ENCODE measurements at regions not wholly inside any gene's neighbourhood (a gene's known extent, or its start where the extent isn't known, plus 50 kb on each side); places are given as distances from the start of the nearest gene placed in this dataset.

DNA sequence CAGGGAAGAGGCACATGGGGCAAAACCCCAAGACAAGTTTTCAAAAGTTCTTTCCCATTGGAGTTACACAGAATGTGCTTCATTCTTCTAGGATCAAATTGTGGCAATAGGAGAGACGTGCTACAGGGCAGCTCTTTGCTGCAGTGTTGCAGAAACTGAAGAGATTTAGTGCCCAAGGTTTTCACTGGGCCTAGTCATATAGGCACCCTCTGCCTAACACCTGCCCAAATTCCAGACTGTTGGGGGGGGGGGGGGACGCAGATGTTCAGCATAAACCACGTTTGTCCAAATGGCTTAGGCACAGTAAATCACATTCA lies 346.8 kb upstream of the ZNF717 start:
- H4K20me1 ChIP-seq (ENCODE audit: insufficient read depth, low read length), result no peaks in the 10 kb centered on the region
- TF ChIP-seq, protein P1, sequence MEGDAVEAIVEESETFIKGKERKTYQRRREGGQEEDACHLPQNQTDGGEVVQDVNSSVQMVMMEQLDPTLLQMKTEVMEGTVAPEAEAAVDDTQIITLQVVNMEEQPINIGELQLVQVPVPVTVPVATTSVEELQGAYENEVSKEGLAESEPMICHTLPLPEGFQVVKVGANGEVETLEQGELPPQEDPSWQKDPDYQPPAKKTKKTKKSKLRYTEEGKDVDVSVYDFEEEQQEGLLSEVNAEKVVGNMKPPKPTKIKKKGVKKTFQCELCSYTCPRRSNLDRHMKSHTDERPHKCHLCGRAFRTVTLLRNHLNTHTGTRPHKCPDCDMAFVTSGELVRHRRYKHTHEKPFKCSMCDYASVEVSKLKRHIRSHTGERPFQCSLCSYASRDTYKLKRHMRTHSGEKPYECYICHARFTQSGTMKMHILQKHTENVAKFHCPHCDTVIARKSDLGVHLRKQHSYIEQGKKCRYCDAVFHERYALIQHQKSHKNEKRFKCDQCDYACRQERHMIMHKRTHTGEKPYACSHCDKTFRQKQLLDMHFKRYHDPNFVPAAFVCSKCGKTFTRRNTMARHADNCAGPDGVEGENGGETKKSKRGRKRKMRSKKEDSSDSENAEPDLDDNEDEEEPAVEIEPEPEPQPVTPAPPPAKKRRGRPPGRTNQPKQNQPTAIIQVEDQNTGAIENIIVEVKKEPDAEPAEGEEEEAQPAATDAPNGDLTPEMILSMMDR (IDR thresholded peaks at IDR 0.05; ENCODE audit: borderline replicate concordance, extremely low read depth, low read length, poor library complexity, severe bottlenecking), result no peak
- no peak for TF ChIP-seq EZH2 (IDR thresholded peaks at IDR 0.05; ENCODE audit: borderline replicate concordance, low read depth, low read length, severe bottlenecking)
- H3K27ac ChIP-seq (ENCODE audit: low read length), result no peak overlapping the region
- no peak overlapping the region for H2AFZ ChIP-seq (ENCODE audit: low read depth, low read length)
- H3K79me2 ChIP-seq (ENCODE audit: insufficient read depth, low read length), result no peaks in the 10 kb centered on the region
- no peaks in the 10 kb centered on the region for H3K9me3 ChIP-seq (ENCODE audit: insufficient read depth, low read length, severe bottlenecking)
- H3K4me1 ChIP-seq (ENCODE audit: insufficient read depth, low read length), result no peaks in the 10 kb centered on the region
- no peaks in the 10 kb centered on the region for H3K36me3 ChIP-seq (ENCODE audit: insufficient read depth, low read length)
- no peak overlapping the region for H3K4me2 ChIP-seq (ENCODE audit: insufficient read depth, low read length)
- no peak for DNase-seq
- H3K9ac ChIP-seq (ENCODE audit: low read depth, low read length), result no peak overlapping the region
- no peak overlapping the region for H3K4me3 ChIP-seq (ENCODE audit: low read depth in 1 of 2, low read length in 2 of 2)
- no peaks in the 10 kb centered on the region for H3K27me3 ChIP-seq (ENCODE audit: insufficient read depth, low read length, poor library complexity)
- no peak for ATAC-seq (ENCODE audit: insufficient read depth, low read depth)

DNA sequence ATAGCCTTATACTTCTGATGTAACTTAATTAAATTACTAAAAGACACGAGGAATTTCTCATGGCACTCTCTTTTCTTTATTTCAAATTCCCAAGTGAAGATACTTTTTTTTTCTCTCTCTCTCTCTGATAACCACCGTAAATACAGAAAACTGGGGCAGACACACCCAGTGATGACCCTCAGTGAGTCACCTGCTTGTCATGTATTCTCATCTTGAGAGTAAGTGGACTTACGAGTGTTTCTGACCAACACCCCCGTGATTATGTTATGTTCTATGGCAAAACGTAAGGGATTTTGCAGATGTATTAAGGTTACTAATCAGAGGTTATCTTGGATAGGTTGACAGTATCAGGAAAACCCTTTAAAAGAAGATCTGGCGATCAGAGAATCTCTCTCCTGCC lies 348.8 kb upstream of the ZNF717 start:
- no peaks in the 10 kb centered on the region for H3K79me2 ChIP-seq (ENCODE audit: insufficient read depth, low read length)
- no peak for ATAC-seq (ENCODE audit: insufficient read depth, low read depth)

DNA sequence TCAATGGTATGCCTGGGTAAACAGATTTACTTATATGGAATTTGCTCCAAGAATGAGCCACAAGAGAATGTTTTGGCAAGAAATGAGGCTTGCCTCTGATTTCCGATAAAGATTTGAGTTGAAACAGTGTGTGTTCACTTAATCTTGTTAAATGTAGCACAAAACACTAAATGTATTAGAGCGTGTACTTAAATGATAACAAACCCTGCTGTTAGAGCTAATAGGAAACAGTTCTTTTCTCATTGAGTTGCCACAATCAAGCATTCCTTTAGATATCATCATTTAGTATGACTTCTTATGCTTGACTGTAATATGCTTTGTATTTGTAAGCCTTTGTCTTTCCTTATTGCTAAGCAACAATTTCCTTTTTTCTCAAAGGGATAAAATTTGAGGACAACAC lies 353.6 kb upstream of the ZNF717 start:
- TF ChIP-seq, protein P1 (IDR thresholded peaks at IDR 0.05; ENCODE audit: borderline replicate concordance, extremely low read depth, low read length, poor library complexity, severe bottlenecking), result no peak
- TF ChIP-seq EZH2 (IDR thresholded peaks at IDR 0.05; ENCODE audit: borderline replicate concordance, low read depth, low read length, severe bottlenecking), result no peak
- H2AFZ ChIP-seq (ENCODE audit: low read depth, low read length), result no peak overlapping the region
- no peak overlapping the region for H3K27ac ChIP-seq (ENCODE audit: low read length)

More for the DNA sequence above, 348.8 kb upstream of the ZNF717 start:
- no peaks in the 10 kb centered on the region for H3K36me3 ChIP-seq (ENCODE audit: insufficient read depth, low read length)
- no peak for DNase-seq
- H3K9ac ChIP-seq (ENCODE audit: low read depth, low read length), result no peak overlapping the region
- H3K27ac ChIP-seq (ENCODE audit: low read length), result no peak overlapping the region
- H4K20me1 ChIP-seq (ENCODE audit: insufficient read depth, low read length), result no peaks in the 10 kb centered on the region
- no peak overlapping the region for H3K4me2 ChIP-seq (ENCODE audit: insufficient read depth, low read length)
- no peaks in the 10 kb centered on the region for H3K4me1 ChIP-seq (ENCODE audit: insufficient read depth, low read length)
- TF ChIP-seq, protein P1 (IDR thresholded peaks at IDR 0.05; ENCODE audit: borderline replicate concordance, extremely low read depth, low read length, poor library complexity, severe bottlenecking), result no peak
- TF ChIP-seq EZH2 (IDR thresholded peaks at IDR 0.05; ENCODE audit: borderline replicate concordance, low read depth, low read length, severe bottlenecking), result no peak
- no peaks in the 10 kb centered on the region for H3K9me3 ChIP-seq (ENCODE audit: insufficient read depth, low read length, severe bottlenecking)
- no peak overlapping the region for H3K4me3 ChIP-seq (ENCODE audit: low read depth in 1 of 2, low read length in 2 of 2)
- no peaks in the 10 kb centered on the region for H3K27me3 ChIP-seq (ENCODE audit: insufficient read depth, low read length, poor library complexity)
- no peak overlapping the region for H2AFZ ChIP-seq (ENCODE audit: low read depth, low read length)

DNA sequence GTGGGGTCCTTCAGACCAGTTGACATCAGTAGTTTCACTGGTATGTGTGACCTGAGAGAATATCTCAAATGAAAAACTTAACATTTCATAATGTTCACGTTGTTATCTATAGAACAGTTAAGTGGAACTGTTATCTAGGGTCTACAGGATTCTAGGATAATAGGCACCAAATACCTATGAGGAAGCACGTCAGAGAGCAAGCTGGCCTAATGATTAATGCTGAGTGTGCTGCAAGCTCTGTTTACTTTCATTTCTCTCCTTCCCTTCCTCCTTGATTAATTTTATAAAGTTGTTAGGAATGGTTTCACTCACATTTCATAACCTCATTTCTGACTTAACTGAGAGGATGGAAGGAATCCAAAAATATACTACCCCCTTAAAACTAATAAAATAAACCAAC lies 362.5 kb upstream of the ZNF717 start:
- DNase-seq, result no peak
- no peaks in the 10 kb centered on the region for H3K4me1 ChIP-seq (ENCODE audit: insufficient read depth, low read length)

More for the DNA sequence above, 353.6 kb upstream of the ZNF717 start:
- no peaks in the 10 kb centered on the region for H3K27me3 ChIP-seq (ENCODE audit: insufficient read depth, low read length, poor library complexity)
- DNase-seq, result no peak
- ATAC-seq (ENCODE audit: insufficient read depth, low read depth), result no peak
- no peaks in the 10 kb centered on the region for H3K4me1 ChIP-seq (ENCODE audit: insufficient read depth, low read length)
- no peaks in the 10 kb centered on the region for H3K9me3 ChIP-seq (ENCODE audit: insufficient read depth, low read length, severe bottlenecking)
- no peak overlapping the region for H3K4me2 ChIP-seq (ENCODE audit: insufficient read depth, low read length)
- H4K20me1 ChIP-seq (ENCODE audit: insufficient read depth, low read length), result no peaks in the 10 kb centered on the region
- no peak overlapping the region for H3K4me3 ChIP-seq (ENCODE audit: low read depth in 1 of 2, low read length in 2 of 2)
- H3K9ac ChIP-seq (ENCODE audit: low read depth, low read length), result no peak overlapping the region
- H3K36me3 ChIP-seq (ENCODE audit: insufficient read depth, low read length), result no peaks in the 10 kb centered on the region
- no peaks in the 10 kb centered on the region for H3K79me2 ChIP-seq (ENCODE audit: insufficient read depth, low read length)

More for the DNA sequence above, 362.5 kb upstream of the ZNF717 start:
- Histone ChIP-seq H2AFZ (ENCODE audit: low read depth, low read length) (no peak overlapping the region), H3K27ac (ENCODE audit: low read length) (no peak overlapping the region), H3K36me3 (ENCODE audit: insufficient read depth, low read length) (no peaks in the 10 kb centered on the region), H3K9me3 (ENCODE audit: insufficient read depth, low read length, severe bottlenecking) (no peaks in the 10 kb centered on the region), H3K4me3 (ENCODE audit: low read depth in 1 of 2, low read length in 2 of 2) (no peak overlapping the region), H3K4me2 (ENCODE audit: insufficient read depth, low read length) (no peak overlapping the region), H3K79me2 (ENCODE audit: insufficient read depth, low read length) (no peaks in the 10 kb centered on the region), H4K20me1 (ENCODE audit: insufficient read depth, low read length) (no peaks in the 10 kb centered on the region), H3K27me3 (ENCODE audit: insufficient read depth, low read length, poor library complexity) (no peaks in the 10 kb centered on the region), H3K9ac (ENCODE audit: low read depth, low read length) (no peak overlapping the region)
- TF ChIP-seq, protein P1 (IDR thresholded peaks at IDR 0.05; ENCODE audit: borderline replicate concordance, extremely low read depth, low read length, poor library complexity, severe bottlenecking), result no peak
- no peak for TF ChIP-seq EZH2 (IDR thresholded peaks at IDR 0.05; ENCODE audit: borderline replicate concordance, low read depth, low read length, severe bottlenecking)
- ATAC-seq (ENCODE audit: insufficient read depth, low read depth), result no peak

All from DND-41 (cell line).